ENCODE measurements at regions not wholly inside any gene's neighbourhood (a gene's known extent, or its start where the extent isn't known, plus 50 kb on each side); places are given as distances from the start of the nearest gene placed in this dataset.

GRCh38 chr2:195482010-195482409, 175.0 kb upstream of the SLC39A10 start:
- no peaks in the 10 kb centered on the region for H3K36me3 ChIP-seq
- DNase-seq = no peak
- H3K27ac ChIP-seq = no peak overlapping the region
- no peaks in the 10 kb centered on the region for H3K4me1 ChIP-seq
- intact Hi-C loops (cut with DNase I; ENCODE audit: low total_unique reads) = no loop called here
- no peaks in the 10 kb centered on the region for H3K27me3 ChIP-seq
- H3K4me3 ChIP-seq = no peak overlapping the region
- H3K9me3 ChIP-seq = no peaks in the 10 kb centered on the region
- 54 to 71% (median 63%) methylated on average over 1 of the region's 1 CpG for WGBS, 5 donors
- TF ChIP-seq POLR2AphosphoS5 (IDR thresholded peaks at IDR 0.05) = no peak
- TF ChIP-seq EP300 (IDR thresholded peaks at IDR 0.05) = no peak
- no peak for TF ChIP-seq CTCF (IDR thresholded peaks at IDR 0.05)
- no peak for TF ChIP-seq POLR2A (IDR thresholded peaks at IDR 0.05)

GRCh38 chr2:195480121-195480520, 176.9 kb upstream of the SLC39A10 start:
- TF ChIP-seq EP300 (IDR thresholded peaks at IDR 0.05) = no peak
- no peak for TF ChIP-seq CTCF (IDR thresholded peaks at IDR 0.05)
- no peak for TF ChIP-seq POLR2A (IDR thresholded peaks at IDR 0.05)
- TF ChIP-seq POLR2AphosphoS5 (IDR thresholded peaks at IDR 0.05) = no peak
- no peak for DNase-seq
- Histone ChIP-seq H3K4me3 (no peak overlapping the region), H3K9me3 (no peaks in the 10 kb centered on the region), H3K4me1 (no peaks in the 10 kb centered on the region), H3K27ac (no peak overlapping the region), H3K36me3 (no peaks in the 10 kb centered on the region), H3K27me3 (no peaks in the 10 kb centered on the region)
- intact Hi-C loops (cut with DNase I; ENCODE audit: low total_unique reads) = no loop called here

- Histone ChIP-seq H3K27ac (no peak overlapping the region), H3K4me1 (no peaks in the 10 kb centered on the region), H3K36me3 (no peaks in the 10 kb centered on the region), H3K4me3 (no peak overlapping the region), H3K9me3 (no peaks in the 10 kb centered on the region), H3K27me3 (no peaks in the 10 kb centered on the region)
- DNase-seq = no peak
- WGBS, 5 donors = 82 to 92% (median 89%) methylated on average over 3 of the region's 3 CpGs
- TF ChIP-seq POLR2AphosphoS5 (IDR thresholded peaks at IDR 0.05) = no peak
- intact Hi-C loops (cut with DNase I; ENCODE audit: low total_unique reads) = no loop called here
Measured at GRCh38 chr2:195479407-195479806, 177.6 kb upstream of the SLC39A10 start.

GRCh38 chr2:195477996-195478382, 179.0 kb upstream of the SLC39A10 start:
- no peaks in the 10 kb centered on the region for H3K4me1 ChIP-seq
- no peak overlapping the region for H3K4me3 ChIP-seq
- H3K9me3 ChIP-seq = no peaks in the 10 kb centered on the region
- TF ChIP-seq POLR2A (IDR thresholded peaks at IDR 0.05) = no peak
- no peak for TF ChIP-seq POLR2AphosphoS5 (IDR thresholded peaks at IDR 0.05)
- TF ChIP-seq EP300 (IDR thresholded peaks at IDR 0.05) = no peak
- intact Hi-C loops (cut with DNase I; ENCODE audit: low total_unique reads) = no loop called here
- no peaks in the 10 kb centered on the region for H3K36me3 ChIP-seq
- DNase-seq = no peak
- H3K27ac ChIP-seq = no peak overlapping the region
- H3K27me3 ChIP-seq = no peaks in the 10 kb centered on the region

- no peaks in the 10 kb centered on the region for H3K36me3 ChIP-seq
- H3K4me3 ChIP-seq = no peak overlapping the region
- H3K9me3 ChIP-seq = no peaks in the 10 kb centered on the region
- intact Hi-C loops (cut with DNase I; ENCODE audit: low total_unique reads) = no loop called here
- no peak for DNase-seq
- WGBS, 5 donors = 80 to 83% (median 80%) methylated on average over 2 of the region's 2 CpGs
- no peak overlapping the region for H3K27ac ChIP-seq
- no peaks in the 10 kb centered on the region for H3K4me1 ChIP-seq
- TF ChIP-seq POLR2A (IDR thresholded peaks at IDR 0.05) (no peak), POLR2AphosphoS5 (IDR thresholded peaks at IDR 0.05) (no peak), CTCF (IDR thresholded peaks at IDR 0.05) (no peak), EP300 (IDR thresholded peaks at IDR 0.05) (no peak)
- H3K27me3 ChIP-seq = no peaks in the 10 kb centered on the region
Measured at GRCh38 chr2:195477248-195477995, 179.6 kb upstream of the SLC39A10 start.

Data from stomach (tissue), 8 donors.